SIG-M5 treated with dmso at 0.1 percent for 504 hours (cell line): ENCODE measurements at regions not wholly inside any gene's neighbourhood (a gene's known extent, or its start where the extent isn't known, plus 50 kb on each side); places are given as distances from the start of the nearest gene placed in this dataset.
"Not testable (repeated sequence)": the region's sequence is repeated elsewhere in the genome, so short reads cannot be mapped to it uniquely, and the experiment has no call there.

Experiments
- DNase-seq: peaks from one replicate; lab custom pipeline; 2025; ENCODE audit not compliant: unreplicated experiment; lab: John Stamatoyannopoulos, UW

DNA sequence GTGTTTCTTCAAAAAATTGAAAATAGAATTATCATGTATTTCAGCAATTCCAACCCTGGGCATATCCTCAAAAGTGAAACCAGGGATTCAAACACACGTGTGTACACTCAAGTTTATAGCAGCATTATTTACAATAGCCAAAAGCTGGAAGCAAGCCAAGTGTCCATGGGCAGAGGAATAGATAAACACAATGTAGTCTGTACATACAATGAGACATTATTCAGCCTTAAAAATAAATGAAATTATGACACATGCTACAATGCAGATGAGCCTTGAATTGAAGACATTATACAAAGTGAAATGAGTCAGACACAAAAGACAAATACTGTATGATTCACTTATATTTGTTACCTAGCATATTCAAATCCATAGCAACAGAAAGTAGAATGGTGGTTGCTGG lies 853.4 kb downstream of the STIM2 start:
- no peak for DNase-seq

DNA sequence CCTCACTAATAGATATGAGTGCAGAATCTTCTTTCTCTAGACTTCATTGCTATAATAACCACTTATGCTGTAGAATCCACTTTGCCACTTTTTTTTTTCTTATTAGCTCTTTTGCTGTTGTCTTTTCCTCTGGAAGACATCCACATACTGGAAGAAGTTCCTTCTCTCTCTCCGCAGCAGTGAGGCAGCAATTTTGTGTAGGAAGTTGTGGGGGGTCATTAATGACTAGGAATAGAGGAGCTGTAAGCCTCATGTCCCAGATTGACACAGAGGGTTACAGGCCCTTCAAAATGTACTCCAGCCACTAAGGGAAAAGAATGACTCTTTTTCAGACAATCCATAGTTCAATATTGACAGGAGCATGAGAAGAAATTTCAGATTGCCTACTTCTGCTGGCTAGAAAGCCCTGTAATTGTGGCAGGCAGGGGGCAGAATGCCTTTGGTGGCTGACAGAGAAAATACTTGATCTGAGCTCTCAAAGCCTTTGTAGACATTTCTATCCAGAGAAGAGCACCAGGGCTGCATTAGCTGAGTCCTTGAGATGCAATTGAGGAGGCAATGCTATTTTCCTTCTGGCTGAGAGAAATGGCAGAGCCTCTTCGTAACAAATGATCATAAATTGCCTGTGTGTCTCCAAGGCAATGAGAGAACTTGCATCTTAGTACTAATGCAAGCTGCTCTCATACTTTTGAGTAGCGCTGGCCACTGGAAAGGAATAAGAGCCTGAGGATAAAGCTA lies 856.2 kb downstream of the STIM2 start:
- no peak for DNase-seq

DNA sequence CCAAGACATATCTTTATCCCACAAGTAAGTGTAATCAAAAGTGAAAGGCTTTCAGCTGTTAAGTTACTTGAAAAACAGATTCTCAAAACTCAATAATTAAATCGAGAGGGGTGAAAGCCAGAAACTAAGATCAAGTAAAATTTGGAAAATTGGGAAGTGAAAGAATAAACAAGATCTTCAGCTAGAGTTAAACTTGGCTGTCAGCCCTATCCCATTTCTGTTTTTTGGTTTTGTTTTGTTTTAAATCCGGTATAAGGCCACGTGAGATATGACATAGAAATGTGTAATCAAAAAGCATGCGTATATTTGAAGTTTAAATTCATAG lies 856.8 kb downstream of the STIM2 start:
- peak; percentile 5 for DNase-seq

DNA sequence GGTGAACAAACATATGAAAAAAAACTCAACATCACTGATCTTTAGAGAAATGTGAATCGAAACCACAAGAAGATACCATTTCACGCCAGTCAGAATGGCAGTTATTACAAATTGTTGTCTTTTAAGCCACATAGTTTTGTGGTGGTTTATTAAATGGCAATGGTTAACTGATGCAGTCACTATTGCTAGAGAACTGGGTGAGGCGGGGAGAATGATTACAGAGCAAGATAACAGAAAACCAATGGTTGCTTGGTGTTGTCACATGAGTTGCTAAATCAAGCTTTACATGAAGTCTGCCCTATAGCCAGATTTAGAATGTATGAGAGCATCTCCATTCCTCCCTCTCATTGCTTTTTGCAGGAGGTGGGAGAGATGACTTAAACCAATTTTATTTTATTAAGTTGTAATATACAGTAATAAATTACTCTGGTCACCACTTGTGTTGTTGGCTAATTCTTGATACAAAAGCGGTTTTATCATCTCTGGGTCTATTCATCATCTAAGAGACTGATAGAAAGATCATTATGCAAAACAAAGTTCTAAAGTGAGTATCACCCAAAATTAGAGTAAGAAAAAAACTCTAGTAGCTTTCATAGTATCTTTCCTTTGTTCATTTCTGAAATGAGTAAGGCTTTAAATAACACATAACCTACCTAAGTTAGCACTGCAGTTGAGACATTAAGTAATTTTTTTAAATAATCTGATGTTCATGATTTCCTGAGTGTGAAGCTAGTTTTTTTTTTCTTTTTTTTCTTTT lies 859.5 kb downstream of the STIM2 start:
- DNase-seq = no peak

DNA sequence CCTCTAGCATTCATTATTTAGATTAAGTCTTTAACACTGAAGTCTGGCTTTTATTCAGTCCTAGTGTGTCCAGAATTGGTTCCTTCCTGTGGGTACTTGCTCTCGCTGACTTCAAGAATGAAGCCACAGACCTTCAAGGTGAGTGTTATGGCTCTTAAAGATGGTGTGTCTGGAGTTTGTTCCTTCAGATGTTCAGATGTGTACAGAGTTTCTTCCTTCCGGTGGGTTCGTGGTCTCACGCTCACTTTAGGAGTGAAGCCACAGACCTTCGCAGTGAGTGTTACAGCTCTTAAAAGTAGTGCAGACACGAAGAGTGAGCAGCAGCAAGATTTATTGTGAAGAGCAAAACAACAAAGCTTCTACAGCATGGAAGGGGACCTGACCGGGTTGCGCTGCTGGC lies 860.6 kb downstream of the STIM2 start:
- no peak for DNase-seq

DNA sequence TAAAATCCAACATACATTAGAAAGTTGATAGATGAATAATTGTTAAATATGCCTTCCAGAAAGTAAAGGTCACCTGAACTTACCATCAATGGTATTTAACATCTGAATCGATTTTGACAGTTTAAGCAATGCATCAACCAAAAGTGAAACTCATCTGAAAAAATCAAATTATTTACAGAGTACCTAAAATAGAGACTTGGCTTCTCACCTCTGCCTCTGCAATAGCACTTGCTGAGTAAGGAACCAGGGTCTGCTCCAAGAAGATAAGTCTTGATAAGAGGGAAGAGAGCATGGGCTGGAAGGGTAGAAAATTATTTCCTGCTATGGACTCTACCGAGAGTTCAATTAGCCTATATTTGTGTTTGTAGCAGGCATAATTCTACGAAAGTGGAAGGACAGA lies 868.3 kb downstream of the STIM2 start:
- no peak for DNase-seq

DNA sequence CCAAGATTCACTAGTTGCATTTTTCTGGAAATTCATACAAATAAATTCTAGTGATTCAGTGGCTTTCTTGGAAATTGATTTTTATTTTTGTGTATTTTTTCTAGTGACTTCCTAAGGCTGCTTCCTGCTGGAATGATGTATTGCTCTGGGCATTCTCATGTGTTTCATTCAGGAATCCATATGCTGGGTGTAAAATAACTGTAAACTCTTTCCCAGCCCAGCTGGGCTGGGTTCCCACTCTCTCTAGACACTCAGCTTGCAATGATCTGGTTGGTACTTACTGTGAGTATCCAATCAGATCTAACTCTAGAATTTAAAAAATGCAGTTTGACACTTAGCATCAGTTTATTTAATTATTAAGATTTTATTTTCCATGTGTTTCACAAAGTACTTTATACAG lies 882.2 kb downstream of the STIM2 start:
- no peak for DNase-seq

DNA sequence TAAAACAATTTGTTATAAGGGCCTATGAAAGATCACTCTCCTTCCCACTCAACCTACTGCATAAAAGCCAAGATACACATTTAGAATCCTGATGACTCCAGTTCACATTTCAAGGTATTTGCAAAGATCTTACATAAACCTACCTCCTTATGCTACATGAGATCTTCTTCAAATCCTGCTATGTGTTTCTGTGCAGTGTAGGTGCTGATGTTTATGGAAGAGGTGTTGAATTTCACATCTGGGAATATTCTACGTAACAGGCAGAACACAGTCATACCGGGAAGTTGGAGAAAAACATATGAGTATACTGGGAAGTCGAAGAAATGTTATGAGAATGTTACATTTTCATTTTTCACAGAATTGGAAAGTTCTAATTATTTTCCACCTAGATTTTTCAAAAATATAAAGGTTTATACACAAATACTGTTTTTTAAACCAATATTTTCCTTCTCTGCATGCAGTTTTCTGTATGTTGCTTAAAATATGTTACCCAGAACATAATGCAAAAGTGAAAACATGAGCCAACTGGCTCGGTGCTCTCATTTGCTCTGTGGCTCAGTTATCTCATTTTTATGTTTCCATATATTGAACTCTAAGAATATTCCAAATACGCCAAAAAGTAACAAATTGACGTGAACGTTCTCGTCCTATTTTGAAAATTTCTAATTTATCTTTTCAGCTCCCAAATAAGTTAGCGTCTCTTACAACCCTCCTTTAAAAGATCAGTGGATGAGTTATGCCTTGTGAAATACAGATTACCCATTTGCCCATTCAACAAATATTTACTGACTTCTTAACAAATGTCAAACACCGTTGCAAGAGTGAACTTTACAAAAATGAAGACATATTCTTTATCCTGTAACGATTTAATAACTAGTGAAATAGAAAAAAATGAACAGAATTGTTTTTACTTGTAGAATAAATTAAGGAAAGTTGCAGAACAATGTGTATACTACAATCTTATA lies 899.3 kb downstream of the STIM2 start:
- no peak for DNase-seq

DNA sequence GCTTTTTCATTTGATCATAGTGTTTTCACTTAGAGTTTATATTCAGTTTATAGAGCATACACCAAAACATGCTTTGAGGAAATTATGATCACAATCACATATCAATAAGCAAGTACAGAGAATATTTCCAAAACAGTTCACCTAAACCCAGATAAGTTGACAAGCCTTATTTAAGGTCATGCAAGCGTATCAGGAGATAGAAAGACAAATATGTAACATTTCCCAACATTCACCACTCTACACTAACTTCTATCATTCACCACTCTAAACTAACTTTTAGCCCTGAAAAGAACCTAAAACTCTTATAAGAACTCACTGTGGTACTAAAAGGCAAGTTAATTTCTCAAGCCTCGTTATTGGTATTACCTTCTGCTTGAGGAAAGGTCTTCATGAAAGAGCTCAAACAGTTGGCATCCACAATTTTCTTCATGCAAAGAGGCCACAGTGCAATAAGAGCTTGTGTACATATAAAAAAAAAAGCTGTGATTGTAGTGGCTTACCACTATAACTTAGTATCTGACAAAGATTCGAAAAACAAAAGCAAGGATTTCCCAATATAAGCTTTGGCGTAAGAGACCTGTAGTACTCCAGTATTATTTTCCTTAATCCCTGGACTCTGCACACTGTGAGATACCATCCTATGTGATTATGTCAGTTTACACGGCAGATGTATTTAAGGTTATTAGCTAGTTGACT lies 903.3 kb downstream of the STIM2 start:
- no peak for DNase-seq

DNA sequence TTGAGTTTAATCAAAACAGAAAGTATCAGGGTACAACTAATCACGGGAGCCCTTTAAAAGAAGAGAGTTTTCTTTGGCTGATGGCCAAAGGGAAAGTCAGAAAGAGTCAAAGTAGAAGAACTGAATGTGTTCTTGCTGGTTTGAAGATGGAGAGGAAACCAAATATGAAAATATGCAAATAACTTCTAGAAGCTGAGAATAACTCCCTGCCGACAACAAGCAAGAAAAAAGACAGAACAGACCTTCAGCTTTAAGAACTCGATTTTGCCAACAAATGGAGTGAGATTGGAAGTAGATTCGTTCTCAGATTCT lies 903.8 kb downstream of the STIM2 start:
- DNase-seq = no peak

DNA sequence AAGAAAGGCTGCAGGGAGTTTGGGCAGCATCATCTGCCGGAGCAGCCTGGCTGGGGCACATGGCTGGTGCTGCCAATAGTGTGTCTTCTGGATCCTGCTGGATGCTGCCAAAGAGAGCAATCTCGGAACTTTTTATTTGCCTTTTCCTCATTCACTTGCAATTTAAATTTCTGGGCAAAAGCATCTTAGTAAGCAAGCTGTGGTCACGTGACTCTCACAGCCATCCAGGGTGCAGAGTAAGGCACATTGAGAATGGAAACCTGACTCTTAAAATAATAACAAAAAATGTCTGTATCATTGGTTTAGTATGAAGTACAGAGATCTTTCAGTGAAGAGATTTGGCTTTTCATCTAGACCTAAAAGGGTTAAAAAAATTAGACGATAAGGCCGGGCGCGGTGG lies 910.3 kb downstream of the STIM2 start:
- DNase-seq = no peak

DNA sequence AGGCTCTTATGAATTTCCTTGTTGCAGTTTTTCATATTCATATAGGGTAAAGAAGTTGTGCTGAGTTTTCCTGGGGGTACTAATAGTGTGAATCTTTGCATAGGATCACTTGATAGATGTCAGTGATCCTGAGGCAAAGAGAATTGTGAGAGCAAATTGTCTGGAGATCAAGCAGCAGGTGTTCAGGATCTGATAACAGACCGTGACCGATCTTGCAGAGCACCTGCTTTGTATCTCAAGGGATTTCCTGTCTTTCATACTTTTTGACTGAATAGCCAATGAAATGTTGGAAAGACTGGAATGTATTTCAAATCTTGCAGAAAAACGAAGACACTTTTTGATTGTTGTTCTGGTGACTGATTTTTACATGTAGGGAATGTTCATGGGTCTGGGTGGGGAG lies 914.5 kb downstream of the STIM2 start:
- no peak for DNase-seq

DNA sequence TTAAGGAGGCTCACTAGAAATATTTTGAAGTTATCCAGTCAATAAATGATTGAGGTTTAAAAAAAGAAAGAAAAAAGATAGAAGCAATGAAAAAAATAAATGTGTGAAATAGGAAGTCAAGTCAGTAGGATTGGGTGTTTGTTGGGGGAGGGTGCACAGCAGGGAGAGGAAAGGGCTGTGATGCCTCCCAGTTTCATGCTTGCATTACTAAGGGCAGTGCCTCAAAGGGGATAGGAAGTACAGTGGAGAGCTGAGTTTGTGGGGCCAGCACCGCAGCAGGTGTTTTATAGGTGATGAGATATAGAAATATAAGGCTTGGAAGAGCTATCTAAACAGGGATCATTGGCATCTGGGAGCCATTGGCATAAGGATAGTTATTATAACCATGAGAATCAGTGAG lies 919.2 kb downstream of the STIM2 start:
- no peak for DNase-seq

DNA sequence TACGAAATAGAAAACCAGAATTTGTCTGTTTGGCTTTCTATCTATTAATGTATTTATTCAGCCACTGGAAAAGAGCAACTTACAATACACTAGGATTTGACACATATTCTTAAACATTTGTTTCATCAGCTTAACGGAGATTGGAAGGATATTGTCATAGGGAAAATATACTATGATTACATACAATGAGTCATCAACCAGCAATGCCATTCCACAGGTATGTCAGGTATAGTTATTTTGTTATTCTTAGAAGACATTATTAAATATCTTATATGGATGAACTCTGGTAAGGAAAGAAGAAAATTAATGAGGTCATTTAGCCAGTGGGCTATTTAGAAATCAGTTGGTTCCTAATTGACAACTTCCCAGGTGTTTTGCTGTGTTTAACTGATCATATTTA lies 926.6 kb downstream of the STIM2 start:
- peak; percentile 1 for DNase-seq

DNA sequence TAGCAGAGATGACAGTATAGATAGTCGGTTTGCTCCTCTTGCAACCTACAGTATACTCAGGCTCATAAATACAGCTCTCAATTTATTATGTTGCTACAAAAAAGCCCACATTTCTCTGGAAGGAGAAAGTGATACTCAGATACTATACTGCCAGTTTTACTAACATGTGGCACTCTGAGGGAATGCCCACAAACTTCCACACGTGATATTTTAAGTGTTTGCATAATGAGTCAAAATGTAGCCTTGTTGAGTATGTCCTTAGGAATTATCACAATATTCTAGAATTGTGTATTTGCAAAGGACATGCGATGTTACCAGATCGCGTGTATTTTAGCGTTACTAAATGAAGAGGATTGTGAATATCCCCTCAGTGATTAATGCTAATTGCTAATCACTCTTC lies 929.1 kb downstream of the STIM2 start:
- no peak for DNase-seq

DNA sequence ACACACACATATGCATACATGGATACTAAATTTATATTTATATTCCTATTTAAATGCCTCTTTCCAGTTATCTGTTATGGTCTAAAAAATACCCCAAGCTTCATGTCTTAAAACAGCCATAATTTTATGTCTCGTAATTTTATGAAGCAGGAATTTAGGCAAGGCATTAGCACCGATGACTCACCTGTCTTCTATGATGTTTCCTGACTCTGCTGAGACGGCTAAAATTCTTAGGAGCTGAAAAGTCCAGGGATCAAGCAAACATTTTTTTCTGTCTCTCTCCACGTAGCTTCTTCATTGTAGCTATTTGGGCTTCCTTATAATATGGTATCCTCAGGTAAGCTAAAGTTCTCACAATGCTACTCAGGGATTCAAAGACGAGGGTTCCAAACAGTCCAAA lies 930.3 kb downstream of the STIM2 start:
- no peak for DNase-seq

DNA sequence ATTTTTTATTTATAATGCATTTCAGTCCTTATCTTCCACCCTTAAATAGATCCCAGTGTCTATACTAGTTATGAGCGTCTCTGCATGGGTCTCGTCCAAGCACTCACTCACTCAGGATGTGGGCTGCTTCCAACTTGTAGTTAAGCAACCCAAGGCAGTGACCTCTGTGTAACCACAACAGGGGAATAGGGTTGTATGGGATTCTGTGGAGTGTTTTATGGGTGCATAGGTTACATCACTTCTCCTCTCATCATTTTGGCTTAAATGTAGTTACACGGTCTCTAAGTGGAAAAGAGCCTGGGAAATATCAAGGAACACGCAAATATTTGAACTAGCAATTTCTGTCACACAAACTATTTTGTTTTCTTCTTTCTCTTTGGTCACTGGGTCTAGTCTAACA lies 931.0 kb downstream of the STIM2 start:
- DNase-seq = peak; percentile 21

DNA sequence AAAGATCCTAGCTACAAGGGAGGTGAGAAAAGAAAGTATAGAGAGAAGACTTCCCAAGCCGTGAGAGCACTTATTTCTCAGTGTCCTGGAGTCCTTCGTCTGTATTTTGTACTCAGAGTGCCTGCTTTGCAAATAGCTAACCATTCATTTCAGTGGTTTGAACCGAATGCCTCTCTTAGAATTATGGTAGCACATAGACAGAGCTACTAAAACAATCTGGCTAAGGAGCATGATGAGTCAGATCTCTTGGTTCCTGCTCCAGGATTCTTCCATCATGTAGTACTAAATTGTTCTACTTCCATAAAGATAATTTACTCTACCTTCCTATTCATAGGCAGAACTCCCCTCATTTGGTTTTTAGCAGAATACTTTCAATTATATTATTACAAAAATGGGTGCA lies 946.6 kb downstream of the STIM2 start:
- DNase-seq = no peak

DNA sequence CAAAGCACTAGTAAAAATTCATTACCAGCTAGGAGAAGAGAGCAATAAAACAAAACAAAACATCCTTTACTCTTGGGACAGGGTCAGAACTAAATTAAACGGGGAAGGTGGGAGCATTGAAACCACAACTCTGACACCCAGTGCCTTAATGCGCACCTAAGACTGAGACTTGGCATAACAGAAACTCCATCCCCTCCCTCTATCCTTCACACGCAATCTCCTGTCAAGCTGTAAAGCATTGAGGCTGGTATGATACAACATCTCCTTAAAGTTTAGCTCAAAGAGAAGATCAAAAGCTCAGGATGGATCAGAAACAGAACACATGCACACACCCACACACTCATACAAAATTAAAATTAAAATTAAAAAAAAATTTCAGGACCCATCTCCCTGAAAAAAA lies 951.3 kb downstream of the STIM2 start:
- no peak for DNase-seq

DNA sequence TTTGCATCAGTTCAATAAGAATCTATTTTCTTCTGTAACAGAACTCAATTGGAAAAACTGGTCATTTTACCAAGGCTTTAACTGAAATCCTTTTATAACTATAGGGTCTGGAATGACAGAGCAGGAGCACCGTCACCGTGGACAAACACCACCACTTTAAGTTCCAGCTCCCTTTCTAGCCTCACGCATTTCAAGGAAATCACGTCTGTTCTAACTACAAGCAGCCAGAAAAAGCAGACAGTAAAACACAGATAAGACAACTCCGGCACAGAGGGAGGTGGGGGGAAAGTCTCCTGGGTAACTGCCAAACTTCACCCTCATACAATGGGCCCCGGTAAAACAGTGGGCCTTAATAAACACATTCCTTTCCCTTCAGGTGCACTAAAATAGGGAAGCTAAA lies 952.6 kb downstream of the STIM2 start:
- DNase-seq = not testable (repeated sequence)

DNA sequence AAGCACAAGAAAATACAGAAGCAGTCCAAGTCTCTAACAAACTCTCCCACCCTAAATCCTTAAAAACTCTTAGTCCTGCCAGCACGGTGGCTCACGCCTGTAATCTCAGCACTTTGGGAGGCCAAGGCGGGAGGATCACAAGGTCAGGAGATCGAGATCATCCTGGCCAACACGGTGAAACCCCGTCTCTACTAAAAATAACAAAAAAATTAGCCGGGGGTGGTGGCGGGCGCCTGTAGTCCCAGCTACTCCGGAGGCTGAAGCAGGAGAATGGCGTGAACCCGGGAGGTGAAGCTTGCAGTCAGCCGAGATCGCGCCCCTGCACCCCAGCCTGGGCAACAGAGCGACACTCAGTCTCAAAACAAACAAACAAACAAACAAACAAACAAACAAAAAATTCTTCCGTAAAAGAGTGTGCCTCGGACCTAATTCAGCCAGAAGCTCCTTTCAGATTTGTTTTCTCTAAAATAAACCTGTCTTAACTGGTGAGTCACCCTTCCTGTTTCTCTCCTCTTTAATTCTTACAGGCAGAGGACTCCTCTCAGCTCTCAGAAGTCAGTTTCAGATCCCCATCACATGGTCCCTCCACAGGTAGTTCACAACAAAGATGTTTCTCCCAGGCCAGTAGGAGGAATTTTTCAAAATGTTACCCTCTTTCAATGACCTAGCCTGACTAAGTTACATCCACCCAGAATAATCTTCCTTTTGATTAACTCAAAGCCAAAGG lies 953.2 kb downstream of the STIM2 start:
- DNase-seq = not testable (repeated sequence)
